GM12878 (cell line): ENCODE measurements at regions not wholly inside any gene's neighbourhood (a gene's known extent, or its start where the extent isn't known, plus 50 kb on each side); places are given as distances from the start of the nearest gene placed in this dataset.

Experiments
- ATAC-seq: fragments of 200-7000 bp; cut with Tn5 transposase; 3 replicates; pipeline ENCODE4 v1.9.1; 2020; ENCODE audit warnings: mild to moderate bottlenecking, moderate library complexity
- BruUV-seq: library from RNA; stranded (reverse); fragments of 400-500 nt; replicated peaks from 2 replicates; lab custom pipeline; 2021; lab: Mats Ljungman, UMichigan
- CTCF ChIA-PET: fragments of 300-600 bp; sonication (Branson Sonifier 250); formaldehyde crosslinking; extraction: SDS; loops from one replicate; lab custom pipeline; 2021; ENCODE audit warnings: inconsistent platforms; lab: Yijun Ruan, JAX
- POLR2A ChIA-PET: fragments of 350-600 bp; formaldehyde crosslinking; extraction: SDS; loops from one replicate; lab custom pipeline; 2021; ENCODE audit warnings: inconsistent platforms; lab: Charles Lee
- RAD21 ChIA-PET: fragments of 300-600 bp; sonication (Branson Sonifier 250); formaldehyde crosslinking; loops from one replicate; lab custom pipeline; 2023; ENCODE audit warnings: antibody characterized with exemption; ENCODE audit not compliant: unreplicated experiment; lab: Charles Lee
- SMC1A ChIA-PET: fragments of 300-600 bp; sonication (Branson Sonifier 250); formaldehyde crosslinking; loops from one replicate; lab custom pipeline; 2023; ENCODE audit not compliant: unreplicated experiment, uncharacterized antibody; lab: Charles Lee
- DNase-seq: peaks from one replicate; pipeline ENCODE4 v3.0.0-alpha.2; 2011; ENCODE audit warnings: low read depth, low spot score
- FAIRE-seq: peaks from 3 replicates; lab custom pipeline; 2011; peaks lifted over from hg19 to GRCh38; lab: Jason Lieb, UNC
- H2AFZ ChIP-seq: 2 replicates; pipeline ENCODE4 v1.6.0; 2011; ENCODE audit warnings: low read depth, low read length, control low read depth; ENCODE audit not compliant: control insufficient read depth
- H3K27ac ChIP-seq: 2 replicates; pipeline ENCODE4 v1.5.1; 2011; ENCODE audit warnings: control low read depth; ENCODE audit not compliant: control insufficient read depth, insufficient read depth
- H3K27me3 ChIP-seq, 2 experiments: replicated peaks in 1 of 2; 2 replicates each; pipeline versions ENCODE4 v1.6.0 to v1.6.1; 2011; ENCODE audit warnings: low read length in 1 of 2; ENCODE audit not compliant: control insufficient read depth in 2 of 2, insufficient read depth in 2 of 2
- H3K36me3 ChIP-seq, 2 experiments: 2 replicates each; pipeline ENCODE4 v1.5.1; 2011; ENCODE audit warnings: low read length in 1 of 2; ENCODE audit not compliant: control insufficient read depth in 2 of 2, insufficient read depth in 2 of 2
- H3K4me1 ChIP-seq: 2 replicates; pipeline ENCODE4 v1.6.1; 2011; ENCODE audit warnings: mild to moderate bottlenecking, low read length, moderate library complexity, mixed read lengths; ENCODE audit not compliant: control insufficient read depth, insufficient read depth
- H3K4me2 ChIP-seq: 2 replicates; pipeline ENCODE4 v1.6.0; 2011; ENCODE audit warnings: control low read depth; ENCODE audit not compliant: control insufficient read depth, insufficient read depth
- H3K4me3 ChIP-seq: fragments of 200-600 bp; sonication (generic); 2 replicates; pipeline ENCODE4 v1.5.1; 2016
- H3K79me2 ChIP-seq: 2 replicates; pipeline ENCODE4 v1.6.0; 2011; ENCODE audit warnings: low read length; ENCODE audit not compliant: control insufficient read depth, insufficient read depth
- H3K9ac ChIP-seq: 2 replicates; pipeline ENCODE4 v1.8.0; 2011; ENCODE audit warnings: low read length, control low read depth, mixed read lengths; ENCODE audit not compliant: control insufficient read depth, insufficient read depth
- H3K9me3 ChIP-seq: replicated peaks from 3 replicates; pipeline ENCODE4 v1.5.1; 2011; ENCODE audit warnings: mild to moderate bottlenecking, low read length; ENCODE audit not compliant: control insufficient read depth, insufficient read depth
- H4K20me1 ChIP-seq: 2 replicates; pipeline ENCODE4 v1.6.0; 2011; ENCODE audit not compliant: control insufficient read depth, insufficient read depth
- CHD2 ChIP-seq: IDR thresholded peaks from 2 replicates; pipeline ENCODE4 v1.6.1; 2011; ENCODE audit warnings: low read depth, low read length, improper control_type of control experiment, borderline replicate concordance
- EGR1 ChIP-seq, 2 experiments: IDR thresholded peaks; 1 replicate in 1 of 2; 2 replicates in 1 of 2; pipeline ENCODE4 v1.6.1; 2011 to 2012; ENCODE audit warnings: low read depth in 2 of 2, low read length in 2 of 2, borderline replicate concordance in 1 of 2, mild to moderate bottlenecking in 1 of 2, moderate library complexity in 1 of 2
- IRF5 ChIP-seq: fragments of 450-650 bp; IDR thresholded peaks from 2 replicates; pipeline ENCODE4 v1.6.1; 2017; ENCODE audit warnings: borderline replicate concordance
- MEF2A ChIP-seq: IDR thresholded peaks from 2 replicates; pipeline ENCODE4 v1.6.1; 2011; ENCODE audit warnings: low read depth, mild to moderate bottlenecking, low read length, moderate library complexity; ENCODE audit not compliant: insufficient read depth
- NR2C2 ChIP-seq: IDR thresholded peaks from 2 replicates; pipeline ENCODE4 v1.6.1; 2011; ENCODE audit warnings: borderline replicate concordance, low read depth; ENCODE audit not compliant: control insufficient read depth, insufficient read length
- RBBP5 ChIP-seq: fragments of 200-600 bp; sonication (generic); conservative IDR thresholded peaks from 2 replicates; pipeline ENCODE4 v1.6.1; 2016
- ZNF217 ChIP-seq: fragments of 450-650 bp; IDR thresholded peaks from 2 replicates; pipeline ENCODE4 v1.6.1; 2017; ENCODE audit warnings: antibody characterized with exemption, mild to moderate bottlenecking
- WGBS: methylation state at CpG from one replicate; pipeline ENCODE4 v1.1.6; 2016; ENCODE audit warnings: low lambda C conversion rate; ENCODE audit not compliant: insufficient replicate concordance, insufficient coverage; ENCODE audit errors: missing lambda C conversion rate; 5-methylcytosine and 5-hydroxymethylcytosine counted together
- in situ Hi-C: fragments of 300-500 bp; cut with MboI; formaldehyde crosslinking; loops from 9 replicates; pipeline ENCODE4 v1.14.3; 2018; ENCODE audit warnings: mixed read lengths
- intact Hi-C: fragments of 100-400 bp; cut with micrococcal nuclease; formaldehyde crosslinking; loops from one replicate; pipeline ENCODE4 v1.14.2; 2022; ENCODE audit not compliant: unreplicated experiment
- TF ChIP-seq, protein P1 (sequence below): IDR thresholded peaks from 2 replicates; pipeline ENCODE4 v1.6.1; 2012; ENCODE audit warnings: mild to moderate bottlenecking, low read depth, low read length
- TF ChIP-seq, protein P2 (sequence below): fragments of 450-650 bp; IDR thresholded peaks from 2 replicates; pipeline ENCODE4 v1.6.1; 2016; ENCODE audit warnings: mild to moderate bottlenecking, moderate library complexity, borderline replicate concordance

GRCh38 chr1:228801068-228801467 is 65.8 kb downstream of the RHOU start (continued):
- no peak for TF ChIP-seq EGR1 (IDR thresholded peaks at IDR 0.05; ENCODE audit: borderline replicate concordance in 1 of 2, low read depth in 2 of 2, low read length in 2 of 2)
- TF ChIP-seq, all 136 proteins: peak for 0

GRCh38 chr1:228802386-228803220 is 67.3 kb downstream of the RHOU start:
- H3K9ac ChIP-seq = no peak overlapping the region
- intact Hi-C loops = loop anchor here (5.0 kb wide), 1 partner anchor 45 kb away; no protein-coding TSS in a partner anchor
- no peak overlapping the region for H2AFZ ChIP-seq
- no peak overlapping the region for H3K4me3 ChIP-seq
- H4K20me1 ChIP-seq = no peaks in the 10 kb centered on the region
- CTCF ChIA-PET = no interaction called here
- no peaks in the 10 kb centered on the region; the same call in 2 of the 3 replicates for H3K9me3 ChIP-seq
- FAIRE-seq (no peak), ATAC-seq (no peak), DNase-seq (no peak)
- H3K27ac ChIP-seq = no peak overlapping the region
- BruUV-seq = no TSS peak
- in situ Hi-C loops = no loop called here
- no peak overlapping the region for H3K4me2 ChIP-seq
- no peaks in the 10 kb centered on the region for H3K36me3 ChIP-seq
- peaks cover 0 to 2% of the 10 kb centered on the region in 2 experiments; a peak in 3 of 4 replicates for H3K27me3 ChIP-seq
- WGBS = 60% methylated on average over 11 of the region's 11 CpGs
- TF ChIP-seq MEF2A (no peak), CHD2 (no peak), ZNF217 (no peak), NR2C2 (no peak), RBBP5 (no peak), IRF5 (no peak)
- TF ChIP-seq, protein P1, sequence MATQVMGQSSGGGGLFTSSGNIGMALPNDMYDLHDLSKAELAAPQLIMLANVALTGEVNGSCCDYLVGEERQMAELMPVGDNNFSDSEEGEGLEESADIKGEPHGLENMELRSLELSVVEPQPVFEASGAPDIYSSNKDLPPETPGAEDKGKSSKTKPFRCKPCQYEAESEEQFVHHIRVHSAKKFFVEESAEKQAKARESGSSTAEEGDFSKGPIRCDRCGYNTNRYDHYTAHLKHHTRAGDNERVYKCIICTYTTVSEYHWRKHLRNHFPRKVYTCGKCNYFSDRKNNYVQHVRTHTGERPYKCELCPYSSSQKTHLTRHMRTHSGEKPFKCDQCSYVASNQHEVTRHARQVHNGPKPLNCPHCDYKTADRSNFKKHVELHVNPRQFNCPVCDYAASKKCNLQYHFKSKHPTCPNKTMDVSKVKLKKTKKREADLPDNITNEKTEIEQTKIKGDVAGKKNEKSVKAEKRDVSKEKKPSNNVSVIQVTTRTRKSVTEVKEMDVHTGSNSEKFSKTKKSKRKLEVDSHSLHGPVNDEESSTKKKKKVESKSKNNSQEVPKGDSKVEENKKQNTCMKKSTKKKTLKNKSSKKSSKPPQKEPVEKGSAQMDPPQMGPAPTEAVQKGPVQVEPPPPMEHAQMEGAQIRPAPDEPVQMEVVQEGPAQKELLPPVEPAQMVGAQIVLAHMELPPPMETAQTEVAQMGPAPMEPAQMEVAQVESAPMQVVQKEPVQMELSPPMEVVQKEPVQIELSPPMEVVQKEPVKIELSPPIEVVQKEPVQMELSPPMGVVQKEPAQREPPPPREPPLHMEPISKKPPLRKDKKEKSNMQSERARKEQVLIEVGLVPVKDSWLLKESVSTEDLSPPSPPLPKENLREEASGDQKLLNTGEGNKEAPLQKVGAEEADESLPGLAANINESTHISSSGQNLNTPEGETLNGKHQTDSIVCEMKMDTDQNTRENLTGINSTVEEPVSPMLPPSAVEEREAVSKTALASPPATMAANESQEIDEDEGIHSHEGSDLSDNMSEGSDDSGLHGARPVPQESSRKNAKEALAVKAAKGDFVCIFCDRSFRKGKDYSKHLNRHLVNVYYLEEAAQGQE = no peak
- TF ChIP-seq, protein P2, sequence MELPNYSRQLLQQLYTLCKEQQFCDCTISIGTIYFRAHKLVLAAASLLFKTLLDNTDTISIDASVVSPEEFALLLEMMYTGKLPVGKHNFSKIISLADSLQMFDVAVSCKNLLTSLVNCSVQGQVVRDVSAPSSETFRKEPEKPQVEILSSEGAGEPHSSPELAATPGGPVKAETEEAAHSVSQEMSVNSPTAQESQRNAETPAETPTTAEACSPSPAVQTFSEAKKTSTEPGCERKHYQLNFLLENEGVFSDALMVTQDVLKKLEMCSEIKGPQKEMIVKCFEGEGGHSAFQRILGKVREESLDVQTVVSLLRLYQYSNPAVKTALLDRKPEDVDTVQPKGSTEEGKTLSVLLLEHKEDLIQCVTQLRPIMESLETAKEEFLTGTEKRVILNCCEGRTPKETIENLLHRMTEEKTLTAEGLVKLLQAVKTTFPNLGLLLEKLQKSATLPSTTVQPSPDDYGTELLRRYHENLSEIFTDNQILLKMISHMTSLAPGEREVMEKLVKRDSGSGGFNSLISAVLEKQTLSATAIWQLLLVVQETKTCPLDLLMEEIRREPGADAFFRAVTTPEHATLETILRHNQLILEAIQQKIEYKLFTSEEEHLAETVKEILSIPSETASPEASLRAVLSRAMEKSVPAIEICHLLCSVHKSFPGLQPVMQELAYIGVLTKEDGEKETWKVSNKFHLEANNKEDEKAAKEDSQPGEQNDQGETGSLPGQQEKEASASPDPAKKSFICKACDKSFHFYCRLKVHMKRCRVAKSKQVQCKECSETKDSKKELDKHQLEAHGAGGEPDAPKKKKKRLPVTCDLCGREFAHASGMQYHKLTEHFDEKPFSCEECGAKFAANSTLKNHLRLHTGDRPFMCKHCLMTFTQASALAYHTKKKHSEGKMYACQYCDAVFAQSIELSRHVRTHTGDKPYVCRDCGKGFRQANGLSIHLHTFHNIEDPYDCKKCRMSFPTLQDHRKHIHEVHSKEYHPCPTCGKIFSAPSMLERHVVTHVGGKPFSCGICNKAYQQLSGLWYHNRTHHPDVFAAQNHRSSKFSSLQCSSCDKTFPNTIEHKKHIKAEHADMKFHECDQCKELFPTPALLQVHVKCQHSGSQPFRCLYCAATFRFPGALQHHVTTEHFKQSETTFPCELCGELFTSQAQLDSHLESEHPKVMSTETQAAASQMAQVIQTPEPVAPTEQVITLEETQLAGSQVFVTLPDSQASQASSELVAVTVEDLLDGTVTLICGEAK = no peak
- no peaks in the 10 kb centered on the region for H3K79me2 ChIP-seq
- POLR2A ChIA-PET = no interaction called here
- no peaks in the 10 kb centered on the region for H3K4me1 ChIP-seq
- RAD21 ChIA-PET = interaction anchor here (1.3 kb wide), 1 partner anchor 9 kb away, joined by 4 read pairs; no protein-coding TSS in a partner anchor
- SMC1A ChIA-PET = interaction anchor here (1.0 to 1.4 kb wide), 2 partner anchors 9 to 25 kb away, joined by 3 to 4 read pairs; no protein-coding TSS in a partner anchor
